ENCODE measurements at regions not wholly inside any gene's neighbourhood (a gene's known extent, or its start where the extent isn't known, plus 50 kb on each side); places are given as distances from the start of the nearest gene placed in this dataset.
"Not testable (repeated sequence)": the region's sequence is repeated elsewhere in the genome, so short reads cannot be mapped to it uniquely, and the experiment has no call there.

GRCh38 chr13:83136660-83137059 lies 745.6 kb downstream of the SLITRK1 start:
- H3K4me1 ChIP-seq (ENCODE audit: low read depth) = no peaks in the 10 kb centered on the region
- no peak for TF ChIP-seq CTCF (IDR thresholded peaks at IDR 0.05)
- ATAC-seq (no peak), DNase-seq (no peak)
- intact Hi-C loops (cut with DNase I, micrococcal nuclease) = no loop called here
- peaks cover 19% of the 10 kb centered on the region for H3K9me3 ChIP-seq
- H3K36me3 ChIP-seq (ENCODE audit: low read depth) = no peaks in the 10 kb centered on the region
- no peak overlapping the region for H3K4me3 ChIP-seq

GRCh38 chr13:83125791-83126190 lies 756.5 kb downstream of the SLITRK1 start:
- no peaks in the 10 kb centered on the region for H3K4me1 ChIP-seq (ENCODE audit: low read depth)
- ATAC-seq = no peak
- H3K36me3 ChIP-seq (ENCODE audit: low read depth) = no peaks in the 10 kb centered on the region
- intact Hi-C loops (cut with DNase I, micrococcal nuclease) = no loop called here
- no peak for DNase-seq
- TF ChIP-seq CTCF (IDR thresholded peaks at IDR 0.05) = no peak
- H3K9me3 ChIP-seq = peaks cover 32% of the 10 kb centered on the region
- no peak overlapping the region for H3K4me3 ChIP-seq

- H3K4me1 ChIP-seq (ENCODE audit: low read depth) = no peaks in the 10 kb centered on the region
- DNase-seq (no peak), ATAC-seq (no peak)
- H3K4me3 ChIP-seq = no peak overlapping the region
- intact Hi-C loops (cut with DNase I, micrococcal nuclease) = no loop called here
- no peak for TF ChIP-seq CTCF (IDR thresholded peaks at IDR 0.05)
- no peaks in the 10 kb centered on the region for H3K36me3 ChIP-seq (ENCODE audit: low read depth)
- peaks cover 32% of the 10 kb centered on the region for H3K9me3 ChIP-seq
Observed at GRCh38 chr13:83121896-83122295, 760.4 kb downstream of the SLITRK1 start.

- Histone ChIP-seq H3K36me3 (ENCODE audit: low read depth) (no peaks in the 10 kb centered on the region), H3K4me1 (ENCODE audit: low read depth) (no peaks in the 10 kb centered on the region), H3K9me3 (peaks cover 35% of the 10 kb centered on the region), H3K4me3 (no peak overlapping the region)
- intact Hi-C loops (cut with DNase I, micrococcal nuclease) = no loop called here
- no peak for TF ChIP-seq CTCF (IDR thresholded peaks at IDR 0.05)
- no peak for ATAC-seq
- no peak for DNase-seq
Observed at GRCh38 chr13:83117046-83117445, 765.2 kb downstream of the SLITRK1 start.

GRCh38 chr13:83101574-83102247 lies 780.6 kb downstream of the SLITRK1 start:
- H3K4me1 ChIP-seq (ENCODE audit: low read depth); intact Hi-C loops (cut with DNase I, micrococcal nuclease); H3K36me3 ChIP-seq (ENCODE audit: low read depth); DNase-seq; ATAC-seq; H3K4me3 ChIP-seq: not testable (repeated sequence)
- peaks cover 19% of the 10 kb centered on the region for H3K9me3 ChIP-seq

- Histone ChIP-seq H3K36me3 (ENCODE audit: low read depth) (no peaks in the 10 kb centered on the region), H3K4me3 (no peak overlapping the region), H3K4me1 (ENCODE audit: low read depth) (no peaks in the 10 kb centered on the region), H3K9me3 (peaks cover 15% of the 10 kb centered on the region)
- DNase-seq = no peak
- TF ChIP-seq CTCF (IDR thresholded peaks at IDR 0.05) = no peak
- intact Hi-C loops (cut with DNase I, micrococcal nuclease) = no loop called here
- ATAC-seq = no peak
Observed at GRCh38 chr13:83100237-83100636, 782.0 kb downstream of the SLITRK1 start.

All from mucosa of descending colon (tissue), 3 donors.